ENCODE measurements at regions not wholly inside any gene's neighbourhood (a gene's known extent, or its start where the extent isn't known, plus 50 kb on each side); places are given as distances from the start of the nearest gene placed in this dataset.
"Not testable (repeated sequence)": the region's sequence is repeated elsewhere in the genome, so short reads cannot be mapped to it uniquely, and the experiment has no call there.

- no peak for DNase-seq
Measured at GRCh38 chr14:105894978-105895881, 368.8 kb downstream of the TMEM121 start.

- DNase-seq = not testable (repeated sequence)
Measured at GRCh38 chr14:105896206-105896605, 369.8 kb downstream of the TMEM121 start.

GRCh38 chr14:105896961-105897724 is 370.8 kb downstream of the TMEM121 start:
- not testable (repeated sequence) for DNase-seq

- no peak for DNase-seq
Measured at GRCh38 chr14:105897725-105898113, 371.3 kb downstream of the TMEM121 start.

- no peak for DNase-seq
Measured at GRCh38 chr14:105898482-105899010, 372.2 kb downstream of the TMEM121 start.

- no peak for DNase-seq
Measured at GRCh38 chr14:105899071-105899641, 372.8 kb downstream of the TMEM121 start.

GRCh38 chr14:105899657-105900397 is 373.4 kb downstream of the TMEM121 start:
- DNase-seq = no peak

GRCh38 chr14:105900398-105901160 is 374.2 kb downstream of the TMEM121 start:
- no peak for DNase-seq

- no peak for DNase-seq
Measured at GRCh38 chr14:105901226-105901625, 374.8 kb downstream of the TMEM121 start.

GRCh38 chr14:105902131-105902898 is 375.9 kb downstream of the TMEM121 start:
- DNase-seq = no peak

- not testable (repeated sequence) for DNase-seq
Measured at GRCh38 chr14:105902899-105903165, 376.4 kb downstream of the TMEM121 start.

- no peak for DNase-seq
Measured at GRCh38 chr14:105903971-105904370, 377.6 kb downstream of the TMEM121 start.

GRCh38 chr14:105904379-105904778 is 378.0 kb downstream of the TMEM121 start:
- no peak for DNase-seq

- DNase-seq = no peak
Measured at GRCh38 chr14:105905456-105905855, 379.1 kb downstream of the TMEM121 start.

- no peak for DNase-seq
Measured at GRCh38 chr14:105907276-105907675, 380.9 kb downstream of the TMEM121 start.

- no peak for DNase-seq
Measured at GRCh38 chr14:105908006-105908405, 381.6 kb downstream of the TMEM121 start.

- no peak for DNase-seq
Measured at GRCh38 chr14:105908481-105908911, 382.1 kb downstream of the TMEM121 start.

- no peak for DNase-seq
Measured at GRCh38 chr14:105909046-105909827, 382.9 kb downstream of the TMEM121 start.

GRCh38 chr14:105909828-105910120 is 383.4 kb downstream of the TMEM121 start:
- DNase-seq = not testable (repeated sequence)

- no peak for DNase-seq
Measured at GRCh38 chr14:105910426-105910825, 384.0 kb downstream of the TMEM121 start.

Data from CD4-positive, alpha-beta T cell treated with Interleukin-4 for 4 hours (primary cell).